ENCODE measurements at regions not wholly inside any gene's neighbourhood (a gene's known extent, or its start where the extent isn't known, plus 50 kb on each side); places are given as distances from the start of the nearest gene placed in this dataset.

DNA sequence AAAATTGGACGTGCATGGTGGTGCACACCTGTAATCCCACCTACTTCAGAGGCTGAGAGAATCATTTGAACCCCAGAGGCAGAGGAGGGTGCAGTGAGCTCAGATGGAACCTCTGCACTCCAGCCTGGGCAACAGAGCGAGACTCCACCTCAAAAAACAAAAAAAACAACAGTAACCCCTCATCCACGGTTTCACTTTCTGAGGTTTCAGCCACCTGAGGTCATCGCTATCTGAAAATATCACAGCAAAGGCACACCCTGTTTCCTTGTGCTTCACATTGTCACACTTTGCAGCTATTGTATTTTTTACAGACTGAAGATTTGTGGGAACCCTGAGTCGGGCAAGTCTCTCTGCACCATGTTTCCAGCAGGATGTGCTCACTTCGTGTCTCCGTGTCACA lies 54.1 kb upstream of the FOXQ1 start:
- Histone ChIP-seq H3K36me3 (replicated peaks; ENCODE audit: control insufficient read depth, insufficient read depth, low read length) (no peaks in the 10 kb centered on the region), H3K4me3 (ENCODE audit: insufficient read depth, low read depth, low read length) (no peak overlapping the region), H3K27me3 (ENCODE audit: control insufficient read depth, insufficient read depth, low read length) (no peaks in the 10 kb centered on the region)
- no peak for DNase-seq

DNA sequence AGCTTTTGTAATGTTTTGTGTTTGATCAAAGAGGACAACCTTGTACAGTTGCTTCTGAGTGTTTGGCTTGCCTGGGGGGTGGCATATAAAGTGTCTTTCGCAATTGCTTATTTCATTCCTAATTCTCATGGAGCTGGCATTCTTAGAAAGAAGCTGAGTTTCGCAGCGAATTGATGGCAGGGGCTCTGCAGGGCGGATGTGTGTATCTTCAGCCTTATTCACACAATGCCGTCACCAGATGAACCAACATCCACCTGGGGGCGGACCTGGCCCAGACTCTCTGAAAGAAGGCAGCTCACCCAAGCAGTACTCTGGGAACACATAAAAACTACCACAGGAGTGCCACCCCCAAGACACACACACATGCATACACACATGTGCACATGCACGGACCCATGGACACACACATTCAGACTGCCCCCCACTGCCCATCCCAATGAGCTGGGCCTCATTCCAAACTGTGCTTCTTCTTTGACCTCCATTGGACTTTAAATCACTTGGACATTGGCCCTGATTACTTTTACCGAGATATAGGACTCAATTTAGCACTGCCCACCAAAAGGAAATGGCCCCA lies 55.4 kb upstream of the FOXQ1 start:
- DNase-seq, result no peak
- Histone ChIP-seq H3K36me3 (replicated peaks; ENCODE audit: control insufficient read depth, insufficient read depth, low read length) (no peaks in the 10 kb centered on the region), H3K4me3 (ENCODE audit: insufficient read depth, low read depth, low read length) (no peak overlapping the region), H3K27me3 (ENCODE audit: control insufficient read depth, insufficient read depth, low read length) (no peaks in the 10 kb centered on the region)

DNA sequence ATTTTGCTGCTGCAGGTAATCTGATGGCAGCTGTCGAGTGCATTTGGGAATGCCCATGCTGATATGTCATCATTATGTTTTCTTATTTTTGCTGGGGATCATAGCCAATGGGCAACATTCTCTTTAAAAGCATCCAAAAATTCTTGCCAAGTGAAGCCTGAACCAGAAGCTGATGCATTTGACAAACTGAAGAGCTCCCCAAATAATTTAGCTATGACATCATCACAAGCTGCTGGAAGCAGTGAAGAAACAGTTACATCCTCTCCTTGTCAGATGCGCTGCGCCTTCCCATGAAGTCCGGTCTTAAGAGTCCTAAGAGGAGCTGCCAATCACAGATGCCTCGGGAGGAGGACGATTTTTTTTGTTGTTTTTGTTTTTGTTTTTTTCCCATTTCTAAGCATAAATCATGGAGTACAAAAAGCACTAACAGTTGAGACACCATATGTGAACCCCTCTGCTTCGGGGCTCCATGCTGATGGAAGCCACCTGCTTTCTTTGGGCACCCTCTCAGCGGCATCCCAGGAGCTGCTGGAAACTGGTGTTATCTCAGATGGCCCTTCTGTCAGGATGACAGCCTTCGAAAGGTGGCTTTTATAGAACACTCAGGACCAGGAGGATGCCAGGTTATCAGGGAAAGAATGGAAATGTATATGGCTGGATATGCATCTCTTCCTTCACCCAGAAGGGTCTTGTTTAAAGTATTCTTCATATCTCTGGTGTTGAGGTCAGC lies 56.1 kb upstream of the FOXQ1 start:
- Histone ChIP-seq H3K36me3 (replicated peaks; ENCODE audit: control insufficient read depth, insufficient read depth, low read length) (no peaks in the 10 kb centered on the region), H3K27me3 (ENCODE audit: control insufficient read depth, insufficient read depth, low read length) (no peaks in the 10 kb centered on the region), H3K4me3 (ENCODE audit: insufficient read depth, low read depth, low read length) (no peak overlapping the region)
- DNase-seq, result no peak

DNA sequence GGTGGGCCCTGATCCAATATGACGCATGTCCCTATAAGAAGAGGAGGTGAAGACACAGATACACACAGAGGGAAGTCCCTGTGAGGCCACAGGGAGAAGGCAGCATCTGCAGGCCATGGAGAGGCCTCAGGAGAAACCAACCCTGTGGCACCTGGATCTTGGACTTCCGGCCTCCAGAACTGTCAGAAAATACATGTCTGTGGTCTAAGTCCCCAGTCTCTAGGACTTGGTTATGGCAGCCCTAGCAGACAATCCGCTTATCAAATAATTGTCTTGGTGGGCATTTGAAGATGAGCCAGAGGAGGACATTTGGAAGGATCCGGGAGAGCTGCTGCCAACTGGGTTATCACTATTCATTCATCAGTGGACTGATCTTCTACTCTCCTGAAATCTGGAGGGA lies 57.6 kb upstream of the FOXQ1 start:
- DNase-seq, result no peak
- Histone ChIP-seq H3K36me3 (replicated peaks; ENCODE audit: control insufficient read depth, insufficient read depth, low read length) (no peaks in the 10 kb centered on the region), H3K27me3 (ENCODE audit: control insufficient read depth, insufficient read depth, low read length) (no peaks in the 10 kb centered on the region), H3K4me3 (ENCODE audit: insufficient read depth, low read depth, low read length) (no peak overlapping the region)

DNA sequence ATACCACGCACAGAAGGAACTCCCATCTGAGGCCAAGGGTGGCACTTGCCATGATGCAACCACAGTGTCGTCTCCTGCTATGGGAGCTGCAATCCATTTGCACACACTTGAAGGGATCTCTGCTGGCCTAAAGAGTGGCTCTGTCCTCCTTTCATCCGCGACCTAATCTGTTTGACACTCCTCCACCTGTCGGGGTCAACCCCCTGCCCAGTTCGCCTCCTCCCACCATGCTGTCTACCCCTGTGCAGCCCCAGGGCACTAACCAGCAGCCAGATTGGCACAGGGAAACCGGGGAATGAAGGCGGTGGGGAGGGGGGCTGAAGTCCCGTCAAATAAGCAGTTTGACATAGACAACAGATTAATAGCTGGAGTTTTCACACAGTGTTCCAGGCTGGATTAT lies 58.1 kb upstream of the FOXQ1 start:
- H3K36me3 ChIP-seq (replicated peaks; ENCODE audit: control insufficient read depth, insufficient read depth, low read length), result no peaks in the 10 kb centered on the region
- no peaks in the 10 kb centered on the region for H3K27me3 ChIP-seq (ENCODE audit: control insufficient read depth, insufficient read depth, low read length)
- no peak for DNase-seq
- no peak overlapping the region for H3K4me3 ChIP-seq (ENCODE audit: insufficient read depth, low read depth, low read length)

DNA sequence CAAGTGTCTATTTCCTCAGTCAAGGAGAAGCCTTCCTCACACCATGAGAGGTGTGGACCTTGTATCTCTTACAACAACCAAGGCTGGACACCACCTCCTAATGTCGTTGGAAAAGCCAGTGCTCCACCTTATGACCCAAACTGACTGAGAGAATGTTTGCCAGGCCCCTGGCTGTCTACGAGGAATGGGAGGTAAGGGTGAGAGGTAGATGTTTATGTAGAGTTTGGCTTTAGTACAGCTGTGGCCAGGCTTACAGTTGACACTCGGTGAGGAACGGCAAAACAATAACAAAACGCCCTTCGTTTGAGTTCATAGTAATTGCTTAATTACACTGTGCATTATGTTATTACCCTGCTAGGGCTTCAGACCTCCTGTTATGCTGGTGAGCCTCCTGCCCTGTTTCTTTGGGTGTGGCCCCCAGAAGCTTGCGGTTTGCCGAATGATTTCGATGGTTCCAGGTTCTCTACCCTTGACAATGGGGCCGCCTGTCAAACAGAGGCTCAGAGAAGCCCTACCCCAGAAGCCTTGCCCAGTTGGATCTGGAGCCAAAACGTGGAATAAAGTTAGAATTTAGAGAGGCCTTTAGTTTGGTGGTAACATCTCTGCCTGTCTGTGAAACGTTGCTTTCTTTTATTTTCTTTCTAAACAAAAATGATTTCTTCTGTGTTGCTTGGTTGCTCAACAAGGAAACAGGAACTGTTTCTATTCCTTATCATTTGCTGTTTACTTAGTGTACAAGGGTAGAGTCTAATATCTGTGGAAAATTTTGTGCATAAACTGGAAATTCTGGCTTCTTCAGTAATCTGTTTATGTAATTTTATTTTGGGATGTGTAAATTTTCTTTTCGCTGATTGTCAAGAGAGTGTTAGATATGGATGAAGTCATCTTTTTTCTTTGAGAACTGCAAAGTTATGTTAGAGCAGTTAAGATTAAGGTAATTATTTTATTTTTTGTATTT lies 60.4 kb upstream of the FOXQ1 start:
- no peak overlapping the region for H3K4me3 ChIP-seq (ENCODE audit: insufficient read depth, low read depth, low read length)
- no peaks in the 10 kb centered on the region for H3K27me3 ChIP-seq (ENCODE audit: control insufficient read depth, insufficient read depth, low read length)
- DNase-seq, result no peak
- no peaks in the 10 kb centered on the region for H3K36me3 ChIP-seq (replicated peaks; ENCODE audit: control insufficient read depth, insufficient read depth, low read length)

DNA sequence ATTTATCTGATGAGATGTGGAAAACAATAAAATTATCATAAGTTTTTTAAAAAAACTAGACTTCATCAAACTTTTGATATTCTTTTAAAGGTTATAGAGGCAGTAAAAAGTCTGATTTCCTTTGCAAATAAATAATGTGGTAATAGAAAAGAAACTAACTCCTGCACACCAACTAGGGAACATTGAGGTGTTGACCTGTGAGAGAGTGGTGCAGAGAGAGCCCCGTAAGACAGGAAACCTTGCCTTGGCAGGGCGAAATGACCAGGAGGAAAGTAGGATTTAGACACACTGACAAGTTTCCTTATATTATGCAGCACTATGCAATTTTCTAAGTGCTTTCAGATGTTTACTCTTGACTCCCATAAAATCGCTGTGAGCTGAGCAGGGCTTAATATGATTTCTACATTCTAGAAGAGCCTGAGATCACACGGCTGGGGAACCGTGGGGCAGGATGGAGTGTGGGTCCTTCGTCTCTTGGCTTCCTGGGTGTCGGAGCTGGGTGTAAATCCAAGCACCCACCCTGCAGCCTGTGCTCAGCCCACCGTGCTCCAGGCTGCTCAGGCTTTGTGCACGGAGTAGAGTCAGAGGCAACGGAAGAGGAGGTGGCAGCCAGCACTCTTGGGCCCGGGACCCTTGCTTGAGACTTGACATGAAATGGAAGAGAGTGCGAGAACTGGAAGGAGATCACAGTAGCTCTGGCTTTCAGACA lies 61.3 kb upstream of the FOXQ1 start:
- no peaks in the 10 kb centered on the region for H3K36me3 ChIP-seq (replicated peaks; ENCODE audit: control insufficient read depth, insufficient read depth, low read length)
- no peak overlapping the region for H3K4me3 ChIP-seq (ENCODE audit: insufficient read depth, low read depth, low read length)
- H3K27me3 ChIP-seq (ENCODE audit: control insufficient read depth, insufficient read depth, low read length), result no peaks in the 10 kb centered on the region
- no peak for DNase-seq

DNA sequence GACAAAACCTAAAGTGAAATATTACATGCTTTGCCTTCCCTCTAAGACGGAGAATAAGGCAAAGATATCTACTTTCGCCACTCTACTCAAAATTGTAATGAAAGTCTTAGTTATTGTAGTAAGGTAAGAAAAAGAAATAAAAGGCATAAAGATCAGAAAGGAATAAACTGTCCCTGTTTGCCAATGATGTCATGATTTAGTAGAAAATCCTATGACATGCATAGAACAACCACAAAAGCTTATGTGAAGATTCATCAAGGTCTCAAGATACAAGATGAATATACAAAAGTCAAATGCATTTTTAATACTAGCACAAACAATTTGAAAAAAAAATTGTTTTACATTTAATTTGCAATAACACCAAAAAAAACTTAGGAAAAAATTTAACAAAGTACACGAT lies 64.0 kb upstream of the FOXQ1 start:
- H3K36me3 ChIP-seq (replicated peaks; ENCODE audit: control insufficient read depth, insufficient read depth, low read length), result no peaks in the 10 kb centered on the region
- DNase-seq, result no peak
- no peaks in the 10 kb centered on the region for H3K27me3 ChIP-seq (ENCODE audit: control insufficient read depth, insufficient read depth, low read length)
- no peak overlapping the region for H3K4me3 ChIP-seq (ENCODE audit: insufficient read depth, low read depth, low read length)

DNA sequence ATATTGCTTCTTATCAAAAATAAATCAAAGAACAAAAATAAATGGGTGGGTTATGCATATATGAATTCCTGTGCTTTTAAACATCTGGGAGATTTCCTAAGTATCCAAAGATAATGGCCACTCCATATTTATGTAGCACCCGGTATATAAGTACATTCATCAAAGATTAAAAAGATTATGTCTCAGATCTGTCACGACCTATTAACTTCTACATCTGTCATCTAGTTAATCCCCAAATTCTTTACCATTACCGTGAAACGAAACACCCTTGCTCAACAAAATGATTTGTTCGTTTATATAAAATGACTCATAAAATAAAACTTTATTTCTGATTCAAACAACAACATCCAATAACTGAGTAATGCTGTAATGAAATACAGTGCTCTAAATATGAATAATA lies 64.8 kb upstream of the FOXQ1 start:
- Histone ChIP-seq H3K36me3 (replicated peaks; ENCODE audit: control insufficient read depth, insufficient read depth, low read length) (no peaks in the 10 kb centered on the region), H3K4me3 (ENCODE audit: insufficient read depth, low read depth, low read length) (no peak overlapping the region), H3K27me3 (ENCODE audit: control insufficient read depth, insufficient read depth, low read length) (no peaks in the 10 kb centered on the region)
- no peak for DNase-seq

DNA sequence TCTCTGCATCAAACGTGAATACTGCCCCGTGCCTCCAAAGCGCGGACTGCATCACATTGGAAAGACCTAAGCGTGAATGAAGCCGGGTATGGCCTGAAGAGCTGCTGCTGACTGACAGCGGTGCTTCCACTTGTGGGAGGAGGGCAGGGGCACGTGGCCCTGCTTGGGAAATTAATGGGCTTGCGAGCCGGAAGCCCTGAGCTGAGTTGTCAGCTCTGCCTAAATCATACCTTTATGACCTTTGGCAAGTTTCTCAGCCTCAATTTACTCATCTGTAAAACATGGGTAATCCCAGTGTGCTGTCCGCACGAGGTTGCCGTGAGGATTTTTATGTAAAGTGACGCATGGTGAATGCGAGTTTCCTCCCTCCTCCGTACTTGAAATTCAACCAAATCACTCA lies 67.0 kb upstream of the FOXQ1 start:
- no peak for DNase-seq
- no peaks in the 10 kb centered on the region for H3K27me3 ChIP-seq (ENCODE audit: control insufficient read depth, insufficient read depth, low read length)
- H3K4me3 ChIP-seq (ENCODE audit: insufficient read depth, low read depth, low read length), result no peak overlapping the region
- H3K36me3 ChIP-seq (replicated peaks; ENCODE audit: control insufficient read depth, insufficient read depth, low read length), result no peaks in the 10 kb centered on the region

DNA sequence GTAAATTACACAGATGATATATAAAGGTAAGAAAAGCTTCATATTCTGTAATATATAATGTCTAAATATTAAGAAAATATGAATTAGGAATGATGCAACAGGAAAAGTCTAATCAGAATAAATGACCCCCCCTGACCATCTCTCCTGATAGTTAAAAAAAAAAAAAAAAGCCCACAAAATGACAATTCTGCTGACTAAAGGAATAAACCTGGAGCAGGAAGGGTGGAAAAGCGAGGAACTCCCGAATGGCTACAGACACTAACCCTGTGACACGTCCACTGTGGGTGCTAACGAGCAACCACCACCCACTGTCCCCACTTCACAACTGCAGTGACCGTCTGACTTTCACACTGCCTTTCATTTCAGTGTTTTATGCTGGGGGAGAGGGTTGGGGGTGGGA lies 67.6 kb upstream of the FOXQ1 start:
- no peaks in the 10 kb centered on the region for H3K27me3 ChIP-seq (ENCODE audit: control insufficient read depth, insufficient read depth, low read length)
- no peak for DNase-seq
- H3K36me3 ChIP-seq (replicated peaks; ENCODE audit: control insufficient read depth, insufficient read depth, low read length), result no peaks in the 10 kb centered on the region
- no peak overlapping the region for H3K4me3 ChIP-seq (ENCODE audit: insufficient read depth, low read depth, low read length)

DNA sequence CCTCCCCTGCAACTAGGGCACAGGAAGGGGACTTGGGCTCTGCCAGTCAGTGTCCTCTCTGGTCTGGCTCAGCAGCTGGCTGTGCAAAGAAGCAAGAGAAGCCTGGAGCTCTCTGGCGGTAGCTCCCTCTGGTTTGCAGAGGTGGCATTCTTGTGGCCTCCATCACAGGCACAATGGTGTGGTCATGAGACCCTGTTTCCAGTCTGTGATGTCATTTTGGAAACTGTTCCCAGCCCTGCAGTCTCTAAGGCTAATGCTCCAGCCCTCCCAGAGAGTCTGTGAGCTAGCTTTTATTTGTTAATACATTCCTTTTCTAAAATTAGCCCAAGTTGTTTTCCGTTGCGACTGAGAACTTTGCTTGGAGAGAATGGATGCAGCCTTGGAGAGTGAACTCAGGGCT lies 69.5 kb upstream of the FOXQ1 start:
- no peak for DNase-seq
- Histone ChIP-seq H3K4me3 (ENCODE audit: insufficient read depth, low read depth, low read length) (no peak overlapping the region), H3K27me3 (ENCODE audit: control insufficient read depth, insufficient read depth, low read length) (no peaks in the 10 kb centered on the region), H3K36me3 (replicated peaks; ENCODE audit: control insufficient read depth, insufficient read depth, low read length) (no peaks in the 10 kb centered on the region)

DNA sequence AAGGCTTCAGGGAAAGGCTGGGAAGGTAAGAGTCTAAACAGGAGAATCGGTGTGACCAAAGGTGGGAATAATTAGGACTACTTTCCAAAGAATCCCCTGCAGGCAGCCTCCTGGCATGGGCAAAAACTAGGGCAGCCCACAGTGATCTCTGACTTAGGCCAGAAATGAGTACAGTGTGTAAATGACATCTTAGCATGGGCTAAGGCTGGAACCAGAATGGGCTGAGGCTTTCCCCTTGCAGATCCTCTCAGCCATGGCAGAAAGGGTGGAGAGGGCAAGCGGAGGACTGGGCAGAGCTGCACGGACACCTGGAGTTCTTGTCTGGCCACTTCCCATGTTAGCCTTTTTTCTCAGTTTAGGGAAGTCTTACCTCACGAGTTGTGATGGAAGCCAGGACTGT lies 69.9 kb upstream of the FOXQ1 start:
- no peak overlapping the region for H3K4me3 ChIP-seq (ENCODE audit: insufficient read depth, low read depth, low read length)
- no peaks in the 10 kb centered on the region for H3K36me3 ChIP-seq (replicated peaks; ENCODE audit: control insufficient read depth, insufficient read depth, low read length)
- no peaks in the 10 kb centered on the region for H3K27me3 ChIP-seq (ENCODE audit: control insufficient read depth, insufficient read depth, low read length)
- no peak for DNase-seq

DNA sequence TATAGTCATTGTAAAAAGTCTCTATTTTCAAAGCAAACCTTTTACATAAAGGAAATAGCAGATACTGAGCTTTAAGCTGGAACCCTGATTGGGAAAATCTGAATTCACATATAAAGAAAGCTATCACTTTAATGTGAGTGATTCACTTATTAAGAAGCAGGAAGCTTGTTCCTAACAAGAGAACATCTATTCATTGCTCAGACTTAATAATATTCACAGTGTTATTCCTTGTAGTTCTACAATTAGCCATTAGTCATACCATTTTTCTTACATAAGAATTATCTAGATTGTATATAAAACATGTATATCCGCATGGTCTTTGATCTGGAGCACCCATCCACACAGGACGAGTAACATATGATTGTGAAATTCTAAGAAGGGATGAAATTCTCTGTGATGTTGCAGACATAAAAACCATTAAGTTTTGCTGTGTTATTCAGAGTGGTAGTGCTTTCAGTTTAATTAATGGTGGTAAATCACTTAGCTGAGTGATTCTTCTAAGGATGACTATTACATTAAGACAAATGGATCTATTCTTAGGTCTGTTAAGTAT lies 71.1 kb upstream of the FOXQ1 start:
- no peaks in the 10 kb centered on the region for H3K36me3 ChIP-seq (replicated peaks; ENCODE audit: control insufficient read depth, insufficient read depth, low read length)
- H3K27me3 ChIP-seq (ENCODE audit: control insufficient read depth, insufficient read depth, low read length), result no peaks in the 10 kb centered on the region
- H3K4me3 ChIP-seq (ENCODE audit: insufficient read depth, low read depth, low read length), result no peak overlapping the region
- no peak for DNase-seq

All from H7 (cell line).